H1 (cell line): ENCODE measurements at regions not wholly inside any gene's neighbourhood (a gene's known extent, or its start where the extent isn't known, plus 50 kb on each side); places are given as distances from the start of the nearest gene placed in this dataset.

ENCODE experiments used
- ATF3 ChIP-seq: IDR thresholded peaks from 2 replicates; pipeline ENCODE4 v1.6.1; 2011; ENCODE audit warnings: low read depth, mild to moderate bottlenecking, low read length; ENCODE audit not compliant: insufficient read depth
- PHF8 ChIP-seq: fragments of 200-600 bp; sonication (generic); conservative IDR thresholded peaks from 2 replicates; pipeline ENCODE4 v1.7.1; 2012; ENCODE audit warnings: low read depth, mild to moderate bottlenecking, inconsistent platforms, low read length, moderate library complexity

DNA sequence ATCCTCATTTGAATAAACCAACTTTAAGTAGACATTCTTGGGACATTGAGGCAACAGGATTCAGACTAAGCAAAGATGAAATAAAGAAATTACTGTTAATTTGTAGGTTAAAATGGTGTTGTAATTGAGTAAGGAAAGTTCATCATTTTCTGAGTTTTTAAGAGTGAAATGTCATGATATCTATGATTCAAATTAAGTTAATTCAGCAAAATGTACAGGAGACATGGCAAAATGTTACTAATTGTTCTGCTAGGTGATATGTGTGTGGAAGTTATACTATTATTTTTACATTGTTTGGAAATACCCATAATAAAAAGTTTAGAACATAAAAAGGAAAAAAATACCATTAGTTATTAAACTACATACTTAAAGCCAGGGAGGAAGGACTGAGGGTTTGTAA, 55.0 kb upstream of the EGLN3 start (continued):
- no peak for TF ChIP-seq PHF8
- TF ChIP-seq ATF3, result no peak
